Activated naive CD8-positive, alpha-beta T cell treated with anti-CD3 and anti-CD28 coated beads, Interleukin-2, amount 10 ng/mL, durations not matched to agents 7 days and 5 days (primary cell): ENCODE measurements at regions not wholly inside any gene's neighbourhood (a gene's known extent, or its start where the extent isn't known, plus 50 kb on each side); places are given as distances from the start of the nearest gene placed in this dataset.

Source experiments
- ATAC-seq: fragments of 150-1000 bp; cut with Tn5 transposase; one replicate; pipeline ENCODE4 v1.10.0; 2021; ENCODE audit warnings: low read depth, moderate library complexity
- POLR2A ChIA-PET: fragments of 350-600 bp; sonication (Branson Sonifier 250); formaldehyde crosslinking; loops from one replicate; lab custom pipeline; 2021; ENCODE audit warnings: antibody characterized with exemption; lab: Charles Lee
- DNase-seq: peaks from one replicate; pipeline ENCODE4 v3.0.0; 2021
- H3K27ac Mint-ChIP-seq: one replicate; pipeline ENCODE4 v1.8.0; 2022; ENCODE audit warnings: mild to moderate bottlenecking, mixed read lengths
- H3K27me3 Mint-ChIP-seq: one replicate; pipeline ENCODE4 v1.8.0; 2022; ENCODE audit warnings: mild to moderate bottlenecking, moderate library complexity, mixed read lengths
- H3K36me3 Mint-ChIP-seq: one replicate; pipeline ENCODE4 v1.8.0; 2021; ENCODE audit warnings: mild to moderate bottlenecking, mixed read lengths
- H3K4me1 Mint-ChIP-seq: one replicate; pipeline ENCODE4 v1.8.0; 2021; ENCODE audit warnings: mixed read lengths
- H3K4me3 Mint-ChIP-seq: one replicate; pipeline ENCODE4 v1.8.0; 2022; ENCODE audit warnings: mild to moderate bottlenecking, moderate library complexity, mixed read lengths
- H3K9me3 Mint-ChIP-seq: one replicate; pipeline ENCODE4 v1.8.0; 2021; ENCODE audit warnings: mixed read lengths

DNA sequence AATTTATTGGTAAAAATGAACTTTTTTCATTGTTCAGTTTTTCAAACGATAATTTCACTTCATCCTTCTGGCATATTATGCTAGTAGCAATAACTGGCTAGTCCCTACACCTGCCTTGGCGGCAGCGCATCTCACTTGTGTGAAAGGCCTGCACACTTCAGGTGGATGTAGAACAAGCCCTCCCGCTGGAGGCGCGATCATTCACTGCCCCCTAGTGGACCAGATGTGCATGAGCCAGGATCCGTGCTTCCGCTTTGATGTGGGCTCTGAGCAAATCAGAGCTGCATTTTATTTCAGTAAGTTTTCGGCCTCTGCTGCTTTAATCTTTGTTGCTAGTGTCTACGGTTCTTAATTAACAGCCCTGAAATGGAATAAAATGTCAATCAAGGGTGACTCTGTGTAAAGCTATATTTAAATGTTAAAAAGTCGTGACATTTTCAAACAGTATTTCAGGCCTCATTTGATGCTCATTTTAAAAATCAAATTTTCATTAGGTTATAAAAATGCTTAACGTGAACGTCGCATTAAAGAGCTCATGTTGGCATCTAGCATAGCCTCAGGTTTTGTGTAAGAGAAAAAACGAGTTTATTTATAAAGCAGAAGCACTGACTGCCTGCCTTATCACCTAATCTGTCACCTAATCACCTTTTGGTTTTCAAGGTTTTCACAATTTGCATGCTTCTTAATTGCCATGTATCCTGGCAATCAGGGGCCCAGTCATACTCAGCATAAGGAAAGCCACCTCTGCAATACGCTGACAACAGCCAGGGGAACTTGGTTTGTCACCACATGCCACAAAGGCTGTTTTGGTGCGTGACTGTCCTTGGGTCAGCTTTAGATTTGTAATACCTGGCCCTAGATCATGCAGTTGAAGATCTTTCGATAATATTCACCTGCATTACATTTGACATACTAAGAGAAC, 112.2 kb downstream of the TEX26 start:
- Mint-ChIP-seq H3K27me3 (peaks cover 17% of the 10 kb centered on the region), H3K9me3 (no peaks in the 10 kb centered on the region), H3K4me3 (peak overlapping the region; percentile 73), H3K27ac (peak overlapping the region; percentile 81), H3K4me1 (peaks cover 50% of the 10 kb centered on the region), H3K36me3 (peaks cover 3% of the 10 kb centered on the region)
- POLR2A ChIA-PET: interaction anchor here (0.6 to 1.8 kb wide), 6 partner anchors 10 to 670 kb away, joined by 3 to 8 read pairs (median 3); partner anchors contain the start of gene HSPH1
- DNase-seq (peak; percentile 79), ATAC-seq (peak; percentile 65)

- DNase-seq (no peak), ATAC-seq (peak; percentile 7)
- Mint-ChIP-seq H3K27ac (no peak overlapping the region), H3K27me3 (peaks cover 17% of the 10 kb centered on the region), H3K9me3 (no peaks in the 10 kb centered on the region), H3K4me3 (no peak overlapping the region), H3K4me1 (peaks cover 56% of the 10 kb centered on the region), H3K36me3 (peaks cover 3% of the 10 kb centered on the region)
- POLR2A ChIA-PET: interaction anchor here (0.6 to 1.3 kb wide), 3 partner anchors 118 to 669 kb away, joined by 3 to 4 read pairs (median 3); partner anchors contain the start of gene HSPH1
These were observed 111.5 kb downstream of the TEX26 start for GRCh38 chr13:31043957-31044356.

GRCh38 chr13:31042481-31043165, 110.2 kb downstream of the TEX26 start:
- ATAC-seq (no peak), DNase-seq (no peak)

DNA sequence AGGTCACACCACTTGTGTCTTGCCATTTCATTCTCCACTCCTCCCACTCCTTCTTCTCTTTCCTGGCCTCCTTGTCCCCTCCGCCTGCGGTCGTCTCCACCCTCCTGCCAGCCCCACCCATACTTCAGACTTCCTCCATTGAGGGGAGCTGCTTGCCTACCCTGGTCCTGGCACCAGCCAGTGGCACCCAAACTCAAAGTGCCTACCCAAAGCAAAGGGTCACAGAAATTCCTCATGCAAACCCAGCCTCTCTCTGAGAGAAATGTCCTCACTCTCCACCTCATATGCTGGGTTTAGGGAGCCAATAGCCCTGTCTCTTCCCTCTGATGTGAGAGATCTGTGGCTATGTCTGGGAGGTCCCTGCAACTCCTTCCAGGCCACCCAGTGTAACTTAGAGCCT, 109.6 kb downstream of the TEX26 start:
- Mint-ChIP-seq H3K36me3 (peaks cover 3% of the 10 kb centered on the region), H3K27me3 (peaks cover 28% of the 10 kb centered on the region), H3K4me3 (no peak overlapping the region), H3K9me3 (no peaks in the 10 kb centered on the region), H3K4me1 (peaks cover 65% of the 10 kb centered on the region), H3K27ac (peak overlapping the region; percentile 33)
- ATAC-seq (no peak), DNase-seq (no peak)
- POLR2A ChIA-PET: no interaction called here

More at GRCh38 chr13:31042481-31043165, 110.2 kb downstream of the TEX26 start:
- peaks cover 65% of the 10 kb centered on the region for H3K4me1 Mint-ChIP-seq
- H3K36me3 Mint-ChIP-seq: peaks cover 3% of the 10 kb centered on the region
- POLR2A ChIA-PET: no interaction called here
- H3K27me3 Mint-ChIP-seq: peaks cover 27% of the 10 kb centered on the region
- H3K4me3 Mint-ChIP-seq: peak overlapping the region; percentile 50
- H3K9me3 Mint-ChIP-seq: no peaks in the 10 kb centered on the region
- peak overlapping the region; percentile 77 for H3K27ac Mint-ChIP-seq

DNA sequence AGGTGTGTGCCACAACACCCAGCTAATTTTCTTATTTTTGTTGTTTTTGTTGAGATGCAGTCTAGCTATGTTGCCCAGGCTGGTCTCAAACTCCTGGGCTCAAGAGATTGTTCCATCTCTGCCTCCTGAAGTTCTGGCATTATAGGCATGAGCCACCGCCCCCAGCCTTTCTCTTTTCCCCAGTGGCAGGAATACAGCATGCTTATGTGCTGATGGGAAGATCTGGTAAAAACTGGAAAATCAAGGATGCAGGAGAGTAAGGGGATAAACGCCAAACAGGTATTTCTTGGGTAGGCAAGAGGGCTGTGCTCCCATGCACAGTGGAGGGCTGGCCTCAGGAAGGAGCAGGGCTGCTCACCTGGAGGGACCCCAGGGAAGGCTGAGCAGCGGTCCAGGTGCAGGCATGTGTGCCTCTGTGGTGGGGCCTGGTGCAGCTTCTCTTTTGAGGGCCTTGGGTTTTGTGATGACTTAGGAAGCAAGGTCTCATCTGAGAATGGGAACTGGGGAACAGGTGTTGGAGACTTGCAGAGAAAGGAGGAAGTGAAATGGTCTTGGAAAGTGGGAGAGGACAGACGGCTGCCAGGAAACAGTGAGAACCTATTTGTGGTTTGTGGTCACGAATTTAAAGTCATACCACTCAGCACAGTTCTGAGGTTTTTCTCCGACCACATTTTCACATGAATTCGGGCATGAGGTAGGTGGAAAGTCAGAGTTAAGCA, 106.5 kb downstream of the TEX26 start:
- H3K27ac Mint-ChIP-seq: peak overlapping the region; percentile 41
- peaks cover 3% of the 10 kb centered on the region for H3K36me3 Mint-ChIP-seq
- H3K4me1 Mint-ChIP-seq: peaks cover 43% of the 10 kb centered on the region
- H3K27me3 Mint-ChIP-seq: peaks cover 42% of the 10 kb centered on the region
- no peak for DNase-seq
- H3K9me3 Mint-ChIP-seq: no peaks in the 10 kb centered on the region
- peak; percentile 57 for ATAC-seq
- H3K4me3 Mint-ChIP-seq: peak overlapping the region; percentile 58
- POLR2A ChIA-PET: no interaction called here

GRCh38 chr13:31037874-31038500, 105.5 kb downstream of the TEX26 start:
- no peaks in the 10 kb centered on the region for H3K9me3 Mint-ChIP-seq
- H3K36me3 Mint-ChIP-seq: peaks cover 3% of the 10 kb centered on the region
- peaks cover 36% of the 10 kb centered on the region for H3K4me1 Mint-ChIP-seq
- POLR2A ChIA-PET: no interaction called here
- H3K27ac Mint-ChIP-seq: no peak overlapping the region
- peaks cover 44% of the 10 kb centered on the region for H3K27me3 Mint-ChIP-seq
- H3K4me3 Mint-ChIP-seq: no peak overlapping the region
- ATAC-seq: no peak
- DNase-seq: no peak

DNA sequence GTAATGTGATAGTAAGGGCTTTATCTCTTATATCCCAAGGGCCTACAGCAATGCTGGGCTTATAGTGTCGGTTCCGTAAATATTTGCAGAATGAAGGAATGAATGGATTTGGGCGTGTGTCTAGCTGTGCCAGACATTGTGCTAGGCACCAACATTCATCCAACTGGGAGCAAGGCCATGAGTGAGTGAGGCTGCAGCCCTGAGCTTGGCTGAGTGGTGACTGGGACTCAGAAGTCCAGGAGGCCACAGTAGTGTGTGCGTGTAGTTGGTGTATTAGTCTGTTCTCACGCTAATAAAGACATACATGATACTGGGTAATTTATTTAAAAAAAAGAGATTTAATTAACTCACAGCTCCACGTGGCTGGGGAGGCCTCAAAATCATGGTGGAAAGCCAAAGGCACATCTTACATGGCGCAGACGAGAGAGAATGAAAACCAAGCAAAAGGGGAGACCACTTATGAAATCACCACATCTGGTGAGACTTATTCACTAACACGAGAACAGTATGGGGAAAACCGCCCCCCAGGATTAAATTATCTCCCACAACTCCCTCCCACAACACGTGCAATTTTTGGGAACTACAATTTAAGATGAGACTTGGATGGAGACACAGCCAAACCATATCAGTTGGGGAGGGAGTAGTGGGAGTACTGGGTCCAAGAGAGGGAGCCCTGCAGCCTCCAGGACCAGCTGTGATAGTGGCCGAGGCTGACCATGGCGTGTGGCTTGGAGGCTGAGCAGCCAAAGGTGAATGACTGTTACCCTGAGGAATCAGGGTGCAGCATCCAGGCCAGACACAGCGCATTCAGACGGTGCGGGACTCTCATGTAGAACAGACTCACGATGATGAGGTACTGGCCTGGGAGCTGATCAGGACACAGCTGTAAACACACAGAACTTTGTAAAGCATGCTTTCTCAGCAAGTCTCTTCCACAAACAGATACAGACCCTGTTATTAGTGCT, 104.6 kb downstream of the TEX26 start:
- DNase-seq (no peak), ATAC-seq (no peak)
- Mint-ChIP-seq H3K9me3 (no peaks in the 10 kb centered on the region), H3K36me3 (peaks cover 3% of the 10 kb centered on the region), H3K4me3 (no peak overlapping the region), H3K27me3 (peaks cover 46% of the 10 kb centered on the region), H3K27ac (no peak overlapping the region), H3K4me1 (peaks cover 28% of the 10 kb centered on the region)
- POLR2A ChIA-PET: no interaction called here

- Mint-ChIP-seq H3K9me3 (no peaks in the 10 kb centered on the region), H3K36me3 (peaks cover 2% of the 10 kb centered on the region), H3K27ac (no peak overlapping the region), H3K27me3 (peaks cover 47% of the 10 kb centered on the region), H3K4me3 (no peak overlapping the region), H3K4me1 (peaks cover 22% of the 10 kb centered on the region)
- ATAC-seq: no peak
- POLR2A ChIA-PET: interaction anchor here (0.8 kb wide), 1 partner anchor 9 kb away, joined by 3 read pairs; no protein-coding TSS in a partner anchor
- no peak for DNase-seq
These were observed 102.9 kb downstream of the TEX26 start for GRCh38 chr13:31035185-31035965.

DNA sequence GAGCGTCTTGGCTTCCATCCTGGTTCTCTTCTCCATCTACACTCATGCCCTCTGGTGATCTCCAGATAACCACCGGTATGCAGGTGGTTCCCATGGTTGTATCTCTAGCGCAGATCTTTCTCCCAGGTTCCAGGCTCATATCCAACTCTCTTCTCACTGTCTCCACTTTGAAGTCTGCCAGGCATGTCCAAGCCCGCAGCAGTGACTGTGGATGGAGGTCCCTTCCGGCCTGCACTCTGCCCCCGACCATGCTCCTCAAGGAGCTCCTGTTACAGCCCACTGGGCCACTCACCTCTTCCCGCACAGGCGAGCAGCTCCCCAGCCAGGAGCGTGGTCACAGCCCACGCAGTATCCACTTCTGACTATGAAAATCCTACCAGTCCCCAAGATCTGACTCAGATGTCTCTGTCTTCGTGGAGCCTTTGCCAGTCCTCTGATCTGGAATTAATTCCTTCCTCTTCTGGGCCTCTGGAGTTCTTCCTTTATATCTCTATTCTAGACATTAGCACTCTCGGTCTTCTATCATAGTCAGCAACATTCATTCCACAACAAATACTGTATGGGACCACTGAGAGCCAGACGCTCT, 100.2 kb downstream of the TEX26 start:
- Mint-ChIP-seq H3K36me3 (no peaks in the 10 kb centered on the region), H3K4me3 (no peak overlapping the region), H3K4me1 (no peaks in the 10 kb centered on the region), H3K27ac (no peak overlapping the region), H3K9me3 (no peaks in the 10 kb centered on the region), H3K27me3 (peaks cover 40% of the 10 kb centered on the region)
- POLR2A ChIA-PET: no interaction called here
- ATAC-seq (no peak), DNase-seq (no peak)

- DNase-seq (no peak), ATAC-seq (no peak)
- no peaks in the 10 kb centered on the region for H3K4me1 Mint-ChIP-seq
- H3K27ac Mint-ChIP-seq: no peak overlapping the region
- H3K9me3 Mint-ChIP-seq: no peaks in the 10 kb centered on the region
- peaks cover 35% of the 10 kb centered on the region for H3K27me3 Mint-ChIP-seq
- POLR2A ChIA-PET: no interaction called here
- H3K4me3 Mint-ChIP-seq: no peak overlapping the region
- no peaks in the 10 kb centered on the region for H3K36me3 Mint-ChIP-seq
These were observed 99.0 kb downstream of the TEX26 start for GRCh38 chr13:31031482-31031881.

DNA sequence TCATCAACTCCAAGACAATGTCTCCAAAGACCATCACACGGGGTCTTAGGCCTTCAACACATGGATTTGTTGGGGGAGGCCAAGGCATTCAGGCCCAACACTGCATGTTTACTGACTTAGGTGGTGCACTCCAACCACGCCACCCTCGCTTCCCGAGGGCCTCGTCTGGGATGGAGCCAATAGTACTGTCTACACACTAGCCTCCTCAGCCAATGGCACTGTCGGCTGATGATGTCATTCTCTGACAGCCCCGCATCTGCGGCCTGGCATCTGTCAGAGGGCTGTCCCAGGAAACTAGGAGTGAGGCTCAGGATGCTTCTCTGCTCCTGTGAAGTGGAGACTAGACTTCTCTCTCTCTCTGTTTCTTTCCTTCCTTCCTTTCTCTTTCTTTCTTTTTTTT, 96.6 kb downstream of the TEX26 start:
- ATAC-seq (no peak), DNase-seq (no peak)
- no peaks in the 10 kb centered on the region for H3K9me3 Mint-ChIP-seq
- H3K4me3 Mint-ChIP-seq: no peak overlapping the region
- peaks cover 23% of the 10 kb centered on the region for H3K27me3 Mint-ChIP-seq
- H3K4me1 Mint-ChIP-seq: no peaks in the 10 kb centered on the region
- H3K36me3 Mint-ChIP-seq: no peaks in the 10 kb centered on the region
- POLR2A ChIA-PET: no interaction called here
- no peak overlapping the region for H3K27ac Mint-ChIP-seq
